ENCODE measurements at regions not wholly inside any gene's neighbourhood (a gene's known extent, or its start where the extent isn't known, plus 50 kb on each side); places are given as distances from the start of the nearest gene placed in this dataset.
"Not testable (repeated sequence)": the region's sequence is repeated elsewhere in the genome, so short reads cannot be mapped to it uniquely, and the experiment has no call there.

DNA sequence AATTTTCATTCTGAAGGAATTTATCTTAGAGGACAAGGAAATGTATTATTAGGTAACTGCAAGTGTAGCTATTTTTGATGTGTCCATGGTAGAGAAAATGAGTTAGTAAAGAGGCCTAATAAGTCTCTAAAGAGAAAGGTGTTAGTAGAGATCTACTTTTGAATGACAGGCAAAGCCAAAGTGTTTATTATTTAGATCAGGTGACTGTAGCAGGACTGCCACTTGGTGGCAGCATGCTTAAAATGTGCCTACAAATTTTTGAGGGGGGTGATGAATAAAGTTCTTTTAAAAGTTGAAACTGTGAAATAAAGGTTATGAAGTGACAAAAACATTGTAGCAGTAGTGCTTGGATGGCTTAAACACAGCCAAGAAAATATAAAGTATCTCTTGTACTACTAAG is 421.5 kb upstream of the MEIS1 start:
- DNase-seq, result no peak

DNA sequence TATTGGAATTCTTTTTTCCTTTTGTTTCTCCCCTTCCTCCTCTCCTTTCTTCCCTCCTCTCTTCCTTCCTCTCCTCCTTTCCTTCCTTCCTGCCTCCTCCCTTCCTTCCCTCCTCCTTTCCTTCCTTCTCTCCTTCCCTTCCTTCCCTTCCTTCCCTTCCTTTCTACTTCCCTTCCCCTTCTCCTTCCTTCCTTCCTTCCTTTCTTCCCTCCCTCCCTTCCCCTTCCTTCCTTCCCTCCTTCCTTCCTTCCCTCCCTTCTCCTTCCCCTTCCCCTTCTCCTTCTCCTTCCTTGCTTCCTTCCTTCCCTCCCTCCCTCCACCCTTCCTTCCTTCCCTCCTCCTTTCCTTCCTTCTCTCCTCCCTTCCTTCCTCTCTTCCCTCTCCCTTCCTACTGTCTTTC is 431.0 kb upstream of the MEIS1 start:
- DNase-seq, result no peak

DNA sequence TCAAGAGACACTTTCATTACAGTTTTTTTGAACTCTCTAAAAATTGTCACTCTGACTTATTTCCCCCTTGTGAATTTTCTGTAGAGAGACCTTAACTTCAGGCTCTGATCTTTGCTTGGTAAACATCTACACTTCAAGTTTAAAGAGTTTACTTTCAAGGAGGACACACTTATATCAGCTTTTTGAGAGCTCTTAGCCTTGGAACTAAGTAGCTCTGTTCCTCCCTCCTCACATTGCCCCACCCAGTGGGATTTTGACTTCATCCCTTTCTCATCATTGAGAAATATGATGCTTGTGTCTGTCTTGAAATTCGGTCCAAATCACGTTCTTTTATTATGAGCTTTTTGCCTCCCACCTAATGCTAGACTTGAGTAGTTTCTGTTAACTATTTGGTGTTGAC is 433.4 kb upstream of the MEIS1 start:
- no peak for DNase-seq

DNA sequence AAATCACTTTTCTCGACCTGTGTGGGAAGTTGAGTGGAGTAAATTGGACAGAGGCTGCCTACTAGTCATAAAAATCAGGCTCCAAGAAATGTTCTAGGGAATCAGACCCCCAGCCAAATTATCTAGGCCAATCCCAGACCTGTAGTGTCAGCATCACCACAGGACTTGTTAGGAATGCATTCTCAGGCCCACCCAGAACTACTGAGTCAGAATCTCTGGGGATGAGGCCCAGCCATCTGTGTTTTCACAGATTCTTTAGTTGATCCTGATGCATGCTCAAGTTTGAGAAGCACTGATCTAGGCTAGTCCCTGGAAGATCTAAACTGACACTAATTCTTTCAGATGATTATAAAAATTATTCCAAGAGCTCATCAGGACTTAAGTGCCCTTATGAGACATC is 434.0 kb upstream of the MEIS1 start:
- no peak for DNase-seq

DNA sequence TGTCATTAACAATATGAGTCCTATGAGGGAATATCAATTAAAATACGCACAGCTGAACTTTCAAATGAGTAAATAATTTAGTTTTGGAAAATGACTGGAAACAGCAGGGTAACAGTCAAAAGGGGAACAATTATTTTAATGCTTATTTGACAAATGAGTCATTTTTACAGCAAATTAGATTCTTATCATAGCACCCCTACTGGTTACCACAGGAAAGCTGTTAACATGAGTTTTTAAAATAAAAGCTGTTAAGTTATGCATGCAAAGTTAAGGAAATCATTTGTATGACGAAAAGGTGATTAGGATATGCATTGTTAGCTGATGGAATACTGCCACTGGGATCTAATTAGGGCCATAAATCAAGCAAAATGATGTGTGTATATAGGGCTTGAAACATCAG is 435.1 kb upstream of the MEIS1 start:
- no peak for DNase-seq

DNA sequence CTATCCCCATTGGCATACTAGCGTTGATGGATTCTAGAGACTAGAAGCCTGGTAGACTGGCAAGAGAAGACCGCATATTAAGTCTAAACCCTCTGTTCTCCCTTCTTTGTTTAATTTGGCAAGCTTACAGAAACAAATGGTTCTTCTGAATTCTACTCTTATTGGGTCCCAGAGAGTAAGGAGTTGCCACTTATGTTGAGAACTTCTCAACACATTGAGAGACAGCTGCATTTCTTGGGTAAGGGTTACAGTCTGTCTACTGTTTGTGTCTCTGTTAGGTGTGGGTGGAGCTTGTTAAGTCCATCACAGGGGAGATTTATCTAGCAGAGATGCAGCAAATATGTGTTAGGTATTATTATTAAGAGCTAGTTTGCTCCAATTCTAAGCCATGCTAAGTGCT is 435.8 kb upstream of the MEIS1 start:
- DNase-seq, result peak; percentile 28

DNA sequence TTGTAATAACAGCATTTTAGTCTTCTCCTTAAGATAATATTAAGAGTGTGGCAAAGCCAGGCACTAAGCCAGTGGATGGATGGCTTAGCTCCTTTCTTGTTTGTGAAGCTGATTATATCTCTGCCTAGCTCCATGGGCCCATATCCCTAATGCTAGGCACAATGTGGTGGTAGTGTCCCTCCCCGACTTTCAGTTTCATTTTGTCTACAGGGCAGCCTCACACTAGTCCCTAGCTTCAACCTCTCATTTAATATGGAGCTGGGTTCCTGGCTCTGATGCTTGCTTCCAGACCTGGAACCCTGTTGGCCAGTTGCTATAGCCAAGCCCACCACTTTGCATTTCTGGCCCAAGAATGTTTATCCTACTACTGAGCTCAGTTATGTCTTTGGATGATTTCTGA is 437.0 kb upstream of the MEIS1 start:
- DNase-seq, result no peak

DNA sequence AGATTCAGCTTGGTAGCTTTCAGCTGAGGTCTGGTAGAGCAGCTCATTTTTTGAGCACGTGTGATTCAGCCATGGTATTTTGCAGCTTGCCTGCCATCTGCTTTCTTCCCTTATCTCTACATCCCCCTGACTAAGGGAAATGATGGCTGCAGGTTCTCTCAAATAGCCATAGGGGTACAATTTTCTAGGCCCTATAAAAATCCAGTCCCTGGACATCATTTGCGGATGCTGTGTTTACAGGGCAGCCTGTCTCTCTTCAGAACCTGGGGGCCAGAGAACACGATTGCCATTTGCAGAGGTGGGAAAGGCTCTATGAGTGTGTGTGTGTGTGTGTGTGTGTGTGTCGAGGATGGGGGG is 442.7 kb upstream of the MEIS1 start:
- DNase-seq, result no peak

DNA sequence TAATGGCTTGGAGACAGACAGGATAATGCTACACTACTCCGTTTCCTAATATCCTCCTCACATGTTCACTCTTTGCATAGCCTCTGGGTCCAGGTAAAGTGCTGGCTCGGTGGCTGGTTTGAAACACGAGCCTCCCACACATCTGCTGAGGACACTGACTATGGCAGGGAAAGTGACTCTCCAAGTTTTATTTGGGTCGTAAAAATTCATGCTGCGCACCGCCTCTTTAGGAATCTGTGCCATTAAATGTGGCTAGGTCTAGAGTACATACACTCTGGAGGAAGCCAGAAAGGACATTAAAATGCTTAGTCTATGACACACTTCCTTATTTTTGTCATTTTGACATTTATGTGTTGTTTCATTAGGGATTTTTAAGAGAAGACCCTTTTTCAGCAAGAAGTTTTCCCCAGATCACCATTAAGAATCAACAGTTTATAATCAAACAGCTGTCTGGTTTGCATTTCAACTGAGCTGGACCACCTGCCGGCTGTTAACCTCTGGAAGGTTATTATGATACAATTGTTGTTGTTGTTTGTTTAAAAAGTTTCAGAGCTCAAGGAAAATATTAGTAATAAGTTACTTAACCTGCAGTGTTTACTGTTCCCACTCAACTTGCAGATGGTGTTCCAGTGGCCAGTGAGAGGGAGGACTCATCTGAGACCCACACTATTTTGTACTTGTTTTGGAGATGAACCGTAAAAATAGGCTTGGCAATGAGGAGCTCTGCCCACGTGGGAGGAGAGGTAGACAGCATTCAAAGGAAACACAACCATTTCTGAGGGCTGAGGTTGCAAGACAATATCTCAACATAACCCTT is 443.3 kb upstream of the MEIS1 start:
- peak; percentile 86 for DNase-seq

DNA sequence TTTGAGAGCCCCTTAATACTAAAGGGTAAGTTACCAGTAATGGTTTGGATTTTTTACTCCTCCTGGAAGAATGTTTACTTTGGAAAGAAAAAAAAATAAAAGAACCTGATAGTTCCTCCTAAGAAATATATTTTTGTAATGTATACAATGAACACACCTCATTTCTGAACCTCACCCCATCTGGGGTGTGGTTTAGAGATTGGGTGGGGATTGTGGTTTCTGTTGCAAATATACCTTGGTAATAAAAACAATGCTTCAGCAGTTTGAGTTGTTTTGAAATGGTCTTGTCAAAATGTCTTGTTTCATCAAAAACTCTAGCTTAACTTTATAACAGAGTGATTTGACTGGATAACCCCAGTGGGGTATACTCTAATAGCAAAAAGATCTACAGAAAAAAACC is 448.9 kb upstream of the MEIS1 start:
- DNase-seq, result no peak

DNA sequence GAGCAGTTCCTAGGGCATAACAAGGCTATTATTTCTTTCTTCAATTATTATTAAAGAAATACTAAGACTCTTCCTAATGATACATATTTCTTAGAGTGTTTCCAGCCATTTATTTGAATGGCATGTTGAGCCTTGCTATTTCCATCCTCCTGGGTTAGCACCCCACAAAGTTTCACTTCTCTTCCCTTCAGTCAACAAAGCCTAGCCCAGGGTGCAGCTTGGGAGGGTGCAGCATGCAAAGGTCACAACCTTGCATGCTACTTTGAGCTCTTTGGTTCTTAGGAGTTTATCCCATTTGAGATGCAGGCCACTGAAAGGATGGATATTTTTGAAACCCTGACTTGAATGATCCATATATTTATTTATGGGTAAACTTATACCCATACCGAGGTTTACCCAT is 454.4 kb upstream of the MEIS1 start:
- DNase-seq, result no peak

DNA sequence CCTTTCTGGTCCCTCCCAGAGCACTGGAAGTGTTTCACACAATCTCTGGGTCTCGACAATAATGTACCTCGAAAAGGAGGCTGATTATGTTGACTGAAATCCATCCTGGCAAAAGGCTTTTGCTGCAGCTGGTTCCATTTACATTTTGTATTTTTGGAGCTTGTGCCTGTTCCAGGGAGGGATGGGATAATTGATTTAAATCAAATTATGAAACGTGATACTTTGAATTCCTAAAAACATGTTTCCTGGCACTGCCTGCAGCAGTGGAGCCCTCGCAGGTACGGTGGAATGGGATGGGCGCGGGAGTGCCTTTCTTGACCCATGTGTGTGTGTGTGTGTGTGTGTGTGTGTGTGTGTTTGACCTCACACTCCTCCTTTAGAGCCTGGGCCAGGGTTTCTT is 455.5 kb upstream of the MEIS1 start:
- no peak for DNase-seq

DNA sequence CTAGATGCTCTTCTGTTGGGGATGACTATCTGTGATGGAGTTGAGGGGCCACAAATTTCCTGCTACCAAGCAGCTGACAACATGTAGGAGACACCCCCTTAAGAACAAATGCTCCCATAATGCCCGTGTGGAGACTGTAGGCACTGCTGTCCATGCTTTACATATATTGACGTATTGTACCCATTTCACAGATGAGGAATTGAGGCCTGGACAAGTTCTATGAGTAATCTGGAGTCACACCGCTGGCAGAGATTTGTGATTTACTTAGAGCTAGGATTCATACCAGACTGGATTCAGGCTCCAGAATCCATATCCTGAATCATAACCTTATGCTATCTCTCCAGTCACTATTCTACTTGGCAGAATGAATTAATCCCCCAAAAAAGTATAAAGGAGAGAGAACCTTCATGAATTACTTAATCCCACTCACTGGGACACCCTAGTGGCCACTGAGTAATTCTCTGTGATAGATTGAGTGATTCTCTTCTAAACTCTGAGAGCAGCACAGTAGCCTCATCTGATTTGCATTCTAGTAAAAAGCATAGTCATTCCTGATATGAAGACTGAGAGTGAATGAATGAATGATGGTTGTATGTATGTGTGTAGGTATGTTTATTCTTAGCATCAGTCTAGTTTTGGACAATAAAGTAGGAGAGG is 460.7 kb upstream of the MEIS1 start:
- no peak for DNase-seq

DNA sequence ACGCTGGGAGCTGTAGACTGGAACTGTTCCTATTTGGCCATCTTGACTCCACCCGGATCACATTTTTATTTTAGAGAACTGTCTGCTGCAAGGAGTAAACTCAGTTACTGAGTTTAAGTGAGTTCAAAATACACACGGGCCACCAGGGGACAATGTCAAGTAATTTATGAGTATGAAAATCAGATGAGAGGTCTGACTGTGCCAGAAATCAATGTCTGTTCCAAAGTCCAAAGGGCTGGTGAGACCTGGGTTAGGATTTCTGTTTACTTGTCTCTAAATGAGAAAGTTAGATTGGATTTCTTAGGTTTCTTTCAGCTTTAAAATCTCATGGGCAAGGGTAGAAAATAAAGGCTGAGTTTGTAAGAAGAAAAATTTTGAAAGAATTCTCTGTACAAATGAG is 465.8 kb upstream of the MEIS1 start:
- no peak for DNase-seq

DNA sequence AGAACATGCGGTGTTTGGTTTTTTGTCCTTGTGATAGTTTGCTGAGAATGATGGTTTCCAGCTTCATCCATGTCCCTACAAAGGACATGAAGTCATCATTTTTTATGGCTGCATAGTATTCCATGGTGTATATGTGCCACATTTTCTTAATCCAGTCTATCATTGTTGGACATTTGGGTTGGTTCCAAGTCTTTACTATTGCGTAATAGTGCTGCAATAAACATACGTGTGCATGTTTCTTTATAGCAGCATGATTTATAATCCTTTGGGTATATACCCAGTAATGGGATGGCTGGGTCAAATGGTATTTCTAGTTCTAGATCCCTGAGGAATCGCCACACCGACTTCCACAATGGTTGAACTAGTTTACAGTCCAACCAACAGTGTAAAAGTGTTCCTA is 471.6 kb upstream of the MEIS1 start:
- DNase-seq, result not testable (repeated sequence)

DNA sequence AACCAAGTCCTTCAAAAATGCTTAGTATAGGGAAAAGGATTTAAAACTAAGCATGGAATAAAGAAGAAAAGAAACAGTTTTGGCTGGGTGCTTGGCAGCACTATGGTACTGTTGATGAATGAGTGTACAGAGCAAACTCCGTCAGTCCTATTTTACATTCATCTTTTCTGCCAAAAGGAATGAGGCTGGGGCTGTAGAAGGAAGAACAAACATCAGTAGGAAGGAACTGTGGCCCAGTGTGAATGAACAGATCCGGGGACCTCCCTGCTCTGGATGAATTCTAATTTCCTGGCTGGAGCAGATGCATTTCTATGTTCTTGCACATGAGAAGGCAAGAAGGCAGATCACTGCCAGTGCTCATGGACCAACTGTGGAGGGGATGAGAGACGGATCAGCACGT is 474.0 kb upstream of the MEIS1 start:
- no peak for DNase-seq

DNA sequence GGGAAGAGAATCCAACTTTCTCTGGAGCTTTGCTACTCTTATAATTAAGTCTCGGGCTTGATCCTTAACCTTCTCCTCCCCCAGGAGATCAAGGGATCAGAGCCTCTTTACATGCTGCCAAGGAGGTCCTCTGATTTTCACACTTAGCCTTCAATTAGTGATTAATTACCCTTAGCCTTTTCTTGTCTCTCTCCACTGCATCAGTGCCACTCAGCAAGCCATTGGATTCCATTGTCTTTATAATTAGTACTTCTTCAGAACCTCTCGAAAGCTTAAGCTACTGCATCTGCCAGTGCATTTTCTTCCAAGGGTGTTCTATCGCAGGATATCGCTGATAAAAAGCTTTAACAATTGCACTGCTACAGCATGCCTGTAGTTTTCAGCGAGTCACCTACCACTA is 477.0 kb upstream of the MEIS1 start:
- no peak for DNase-seq

DNA sequence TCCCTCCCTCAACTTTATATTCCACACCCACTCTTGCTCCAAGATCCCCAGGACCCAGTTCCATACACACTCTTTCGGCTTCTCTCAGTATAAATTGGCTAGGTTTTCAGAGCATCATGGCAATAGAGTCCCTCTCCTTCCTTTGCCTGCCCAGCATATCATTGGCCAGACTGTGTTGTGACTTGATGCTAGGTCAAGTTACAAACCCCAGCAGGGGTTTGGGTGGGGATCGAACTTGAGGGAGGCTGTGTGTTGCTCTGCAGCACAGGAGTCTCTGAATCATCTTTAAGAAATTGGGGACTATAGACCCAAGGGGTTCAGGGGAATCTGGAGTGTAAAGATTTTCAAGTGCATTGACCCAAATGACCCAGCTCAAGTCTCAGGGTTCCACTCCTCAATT is 477.5 kb upstream of the MEIS1 start:
- DNase-seq, result no peak

DNA sequence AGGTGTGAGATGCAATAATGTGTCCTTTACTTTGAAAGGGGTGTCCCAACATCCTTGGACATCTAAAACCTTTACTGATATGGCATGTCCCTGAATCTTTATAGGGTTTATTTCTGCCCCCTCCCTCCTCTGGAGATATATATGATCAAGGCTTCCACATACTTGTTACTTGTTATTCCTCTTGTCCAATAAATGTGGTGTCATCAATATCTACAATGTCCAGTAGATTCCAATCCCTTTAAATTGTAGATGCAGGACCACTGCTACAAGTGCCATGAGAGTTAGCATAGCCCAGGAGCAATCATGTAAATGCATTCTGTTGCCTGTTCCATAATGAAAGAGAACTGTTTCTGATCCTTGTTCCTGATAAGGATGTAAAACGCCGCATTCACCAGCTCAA is 479.7 kb upstream of the MEIS1 start:
- no peak for DNase-seq

DNA sequence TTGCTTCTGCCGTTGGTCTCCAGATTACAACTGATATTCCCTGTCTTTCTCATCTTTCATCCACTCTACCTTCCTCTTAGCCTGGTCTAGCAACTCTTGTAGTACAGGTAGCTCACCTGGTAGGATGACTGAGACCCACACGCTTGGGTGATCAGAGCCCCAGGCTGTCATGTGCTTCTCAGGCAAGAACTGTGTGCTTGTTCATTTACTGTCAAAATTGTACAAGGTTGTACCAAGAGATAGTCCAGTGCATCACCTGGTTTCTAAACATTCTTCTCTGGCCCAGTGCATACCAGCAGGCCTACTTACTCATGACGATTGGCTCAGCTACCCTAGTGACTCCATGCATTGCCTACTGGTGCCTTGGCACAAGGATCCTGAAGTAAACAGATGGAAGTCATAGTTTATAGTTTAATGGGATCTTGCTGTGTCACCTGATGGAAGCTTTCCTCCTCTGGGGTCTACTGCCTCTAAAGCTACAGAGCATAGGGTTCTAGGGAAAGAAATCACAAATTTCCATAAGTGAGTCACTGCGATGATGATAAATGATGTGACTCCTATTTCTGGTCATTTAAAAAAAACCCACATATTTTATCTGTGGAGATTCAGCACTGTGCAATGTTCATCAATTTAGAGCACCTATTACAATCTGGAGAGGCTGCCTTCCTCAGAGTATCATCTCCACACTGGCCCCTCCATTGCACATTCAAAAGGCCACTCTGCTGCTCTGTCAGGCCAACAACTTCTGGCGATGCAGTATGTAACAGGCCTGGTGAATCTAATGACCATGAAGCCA is 481.8 kb upstream of the MEIS1 start:
- no peak for DNase-seq

DNA sequence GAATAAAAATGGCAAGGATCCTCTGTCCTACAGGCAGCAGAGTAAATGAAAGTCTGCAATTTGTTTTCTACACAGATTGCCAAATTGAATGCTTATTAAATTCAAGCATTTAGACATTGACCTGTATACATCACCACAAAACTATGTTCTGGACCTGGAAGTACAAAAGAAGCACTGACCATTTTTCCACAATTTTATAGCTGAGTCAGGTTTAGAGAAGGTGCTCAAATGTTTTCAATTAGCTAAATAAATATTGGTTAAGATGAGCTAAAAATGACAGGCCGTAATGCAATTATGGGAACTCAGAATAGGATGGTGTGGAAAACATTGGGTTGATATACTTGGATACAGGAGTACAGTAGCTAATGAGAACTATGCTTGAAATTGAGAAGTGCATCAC is 490.7 kb upstream of the MEIS1 start:
- DNase-seq, result no peak

DNA sequence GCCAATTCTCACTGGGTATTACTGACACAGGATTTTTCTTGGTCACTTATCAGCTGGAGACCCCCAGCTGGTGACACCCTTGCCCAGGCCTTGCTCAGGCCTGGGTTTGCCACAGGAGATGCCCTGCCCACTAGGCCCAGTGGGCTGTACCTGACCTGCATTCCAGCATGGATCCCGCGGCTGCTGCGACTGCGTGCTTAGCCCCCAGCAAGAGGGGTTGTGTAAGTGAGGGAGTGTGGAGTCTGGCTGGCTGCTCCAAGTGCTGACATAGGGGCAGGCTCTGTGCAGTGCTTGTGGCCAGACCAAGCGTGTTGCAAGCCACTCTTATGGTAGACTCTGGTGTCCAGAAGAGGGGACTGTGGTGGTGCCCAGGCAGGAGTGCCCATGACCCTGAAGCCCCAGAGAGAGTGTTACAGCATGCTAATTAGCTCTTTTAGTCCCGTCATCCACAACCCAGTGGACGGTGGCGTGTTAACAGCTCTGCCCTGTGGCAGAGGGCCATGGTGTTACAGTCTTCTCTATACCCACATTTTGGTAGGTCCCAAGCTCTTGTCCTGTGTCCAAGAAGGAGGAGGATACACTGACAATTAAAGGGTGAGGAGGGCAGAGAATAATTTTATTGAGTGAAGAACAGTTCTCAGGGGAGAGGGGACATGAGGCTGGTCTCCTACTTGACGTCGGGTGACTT is 491.7 kb upstream of the MEIS1 start:
- DNase-seq, result no peak

DNA sequence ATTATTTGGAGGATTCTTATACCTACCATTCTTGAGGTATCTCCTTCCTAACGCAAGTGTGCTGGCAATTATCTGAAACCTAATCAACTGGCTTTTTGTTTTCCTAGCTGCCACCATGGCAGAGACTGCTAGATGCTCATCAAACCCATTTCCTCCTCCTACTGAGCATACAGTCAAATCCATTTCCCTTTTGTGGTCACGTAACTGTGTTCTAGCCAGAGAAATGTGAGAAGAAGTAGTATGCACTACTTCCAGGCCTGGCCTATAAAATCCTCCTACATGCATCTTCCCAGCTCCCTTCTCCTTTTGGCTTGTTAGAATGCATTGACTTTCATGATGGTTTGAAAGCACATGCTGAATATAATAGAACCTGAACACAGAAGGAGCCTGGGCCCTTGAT is 494.1 kb upstream of the MEIS1 start:
- DNase-seq, result no peak

DNA sequence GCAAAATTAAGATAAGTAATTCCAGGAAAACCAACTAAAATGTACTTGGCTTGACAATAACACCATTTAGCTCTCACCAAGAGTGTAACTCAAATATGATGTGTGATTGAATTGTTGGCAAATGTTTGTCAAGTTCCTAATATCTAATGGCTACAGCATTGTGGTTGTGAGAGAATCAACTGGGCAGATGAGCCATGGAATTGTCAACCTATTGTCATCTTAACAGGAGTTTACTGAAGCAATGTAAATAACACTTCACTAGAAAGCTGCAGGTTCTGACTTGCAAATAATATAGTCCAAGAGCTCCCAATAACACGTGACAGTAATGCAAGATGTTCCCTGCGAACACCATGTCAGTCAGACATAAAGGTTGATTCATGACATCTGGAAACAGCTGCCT is 495.2 kb upstream of the MEIS1 start:
- peak; percentile 89 for DNase-seq
